K562 (cell line): ENCODE measurements at regions not wholly inside any gene's neighbourhood (a gene's known extent, or its start where the extent isn't known, plus 50 kb on each side); places are given as distances from the start of the nearest gene placed in this dataset.

Source experiments
- BCLAF1 ChIP-seq, 2 experiments: fragments of 450-650 bp in 1 of 2; IDR thresholded peaks; 2 replicates each; pipeline ENCODE4 v1.6.1; 2011 to 2017; ENCODE audit warnings: low read depth in 2 of 2, antibody characterized with exemption in 1 of 2, borderline replicate concordance in 1 of 2, low read length in 1 of 2, mild to moderate bottlenecking in 1 of 2, mixed read lengths in 1 of 2; ENCODE audit not compliant: control insufficient read depth in 1 of 2
- C11orf30 ChIP-seq: fragments of 450-650 bp; IDR thresholded peaks from 2 replicates; pipeline ENCODE4 v1.6.1; 2016; ENCODE audit warnings: low read depth, mild to moderate bottlenecking
- IRF2 ChIP-seq: sonication (generic); formaldehyde crosslinking; IDR thresholded peaks from 2 replicates; pipeline ENCODE4 v1.8.1; 2022; ENCODE audit warnings: mild to moderate bottlenecking, missing genetic modification reagents
- SMAD2 ChIP-seq: fragments of 150-350 bp; IDR thresholded peaks from 2 replicates; pipeline ENCODE4 v1.6.1; 2014; ENCODE audit warnings: low read depth, mild to moderate bottlenecking, low read length
- TAF1 ChIP-seq: IDR thresholded peaks from 2 replicates; pipeline ENCODE4 v1.6.1; 2011; ENCODE audit warnings: mild to moderate bottlenecking, low read length, moderate library complexity; ENCODE audit not compliant: insufficient read depth, control insufficient read depth, severe bottlenecking; ENCODE audit errors: extremely low read depth
- ZKSCAN1 ChIP-seq: fragments of 150-350 bp; IDR thresholded peaks from 2 replicates; pipeline ENCODE4 v1.6.1; 2016; ENCODE audit warnings: low read depth, low read length
- TF ChIP-seq, protein P1 (sequence below), 2 experiments: fragments of 450-650 bp; formaldehyde crosslinking in 1 of 2; IDR thresholded peaks; 2 replicates each; pipeline versions ENCODE4 v1.4.0 to v1.6.1; 2014 to 2020; ENCODE audit warnings: mild to moderate bottlenecking in 2 of 2, borderline replicate concordance in 1 of 2, low read depth in 1 of 2
- TF ChIP-seq, protein P2 (sequence below), 3 experiments: IDR thresholded peaks in 2 of 3; conservative IDR thresholded peaks in 1 of 3; 2 replicates each; pipeline ENCODE4 v1.5.1; 2011 to 2012; ENCODE audit warnings: low read length in 3 of 3, mild to moderate bottlenecking in 3 of 3, control low read depth in 2 of 3, improper control_type of control experiment in 1 of 3, inconsistent platforms in 1 of 3, low read depth in 1 of 3, mixed read lengths in 1 of 3, moderate library complexity in 1 of 3; ENCODE audit not compliant: insufficient read depth in 2 of 3

- TF ChIP-seq, protein P1, sequence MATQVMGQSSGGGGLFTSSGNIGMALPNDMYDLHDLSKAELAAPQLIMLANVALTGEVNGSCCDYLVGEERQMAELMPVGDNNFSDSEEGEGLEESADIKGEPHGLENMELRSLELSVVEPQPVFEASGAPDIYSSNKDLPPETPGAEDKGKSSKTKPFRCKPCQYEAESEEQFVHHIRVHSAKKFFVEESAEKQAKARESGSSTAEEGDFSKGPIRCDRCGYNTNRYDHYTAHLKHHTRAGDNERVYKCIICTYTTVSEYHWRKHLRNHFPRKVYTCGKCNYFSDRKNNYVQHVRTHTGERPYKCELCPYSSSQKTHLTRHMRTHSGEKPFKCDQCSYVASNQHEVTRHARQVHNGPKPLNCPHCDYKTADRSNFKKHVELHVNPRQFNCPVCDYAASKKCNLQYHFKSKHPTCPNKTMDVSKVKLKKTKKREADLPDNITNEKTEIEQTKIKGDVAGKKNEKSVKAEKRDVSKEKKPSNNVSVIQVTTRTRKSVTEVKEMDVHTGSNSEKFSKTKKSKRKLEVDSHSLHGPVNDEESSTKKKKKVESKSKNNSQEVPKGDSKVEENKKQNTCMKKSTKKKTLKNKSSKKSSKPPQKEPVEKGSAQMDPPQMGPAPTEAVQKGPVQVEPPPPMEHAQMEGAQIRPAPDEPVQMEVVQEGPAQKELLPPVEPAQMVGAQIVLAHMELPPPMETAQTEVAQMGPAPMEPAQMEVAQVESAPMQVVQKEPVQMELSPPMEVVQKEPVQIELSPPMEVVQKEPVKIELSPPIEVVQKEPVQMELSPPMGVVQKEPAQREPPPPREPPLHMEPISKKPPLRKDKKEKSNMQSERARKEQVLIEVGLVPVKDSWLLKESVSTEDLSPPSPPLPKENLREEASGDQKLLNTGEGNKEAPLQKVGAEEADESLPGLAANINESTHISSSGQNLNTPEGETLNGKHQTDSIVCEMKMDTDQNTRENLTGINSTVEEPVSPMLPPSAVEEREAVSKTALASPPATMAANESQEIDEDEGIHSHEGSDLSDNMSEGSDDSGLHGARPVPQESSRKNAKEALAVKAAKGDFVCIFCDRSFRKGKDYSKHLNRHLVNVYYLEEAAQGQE (IDR thresholded peaks at IDR 0.05; ENCODE audit: borderline replicate concordance) = no peak
- TF ChIP-seq, protein P1 (CRISPR knock-in tag; IDR thresholded peaks at IDR 0.05; ENCODE audit: low read depth) = no peak
- TF ChIP-seq, protein P2, sequence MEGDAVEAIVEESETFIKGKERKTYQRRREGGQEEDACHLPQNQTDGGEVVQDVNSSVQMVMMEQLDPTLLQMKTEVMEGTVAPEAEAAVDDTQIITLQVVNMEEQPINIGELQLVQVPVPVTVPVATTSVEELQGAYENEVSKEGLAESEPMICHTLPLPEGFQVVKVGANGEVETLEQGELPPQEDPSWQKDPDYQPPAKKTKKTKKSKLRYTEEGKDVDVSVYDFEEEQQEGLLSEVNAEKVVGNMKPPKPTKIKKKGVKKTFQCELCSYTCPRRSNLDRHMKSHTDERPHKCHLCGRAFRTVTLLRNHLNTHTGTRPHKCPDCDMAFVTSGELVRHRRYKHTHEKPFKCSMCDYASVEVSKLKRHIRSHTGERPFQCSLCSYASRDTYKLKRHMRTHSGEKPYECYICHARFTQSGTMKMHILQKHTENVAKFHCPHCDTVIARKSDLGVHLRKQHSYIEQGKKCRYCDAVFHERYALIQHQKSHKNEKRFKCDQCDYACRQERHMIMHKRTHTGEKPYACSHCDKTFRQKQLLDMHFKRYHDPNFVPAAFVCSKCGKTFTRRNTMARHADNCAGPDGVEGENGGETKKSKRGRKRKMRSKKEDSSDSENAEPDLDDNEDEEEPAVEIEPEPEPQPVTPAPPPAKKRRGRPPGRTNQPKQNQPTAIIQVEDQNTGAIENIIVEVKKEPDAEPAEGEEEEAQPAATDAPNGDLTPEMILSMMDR (IDR thresholded peaks at IDR 0.05 in 2 of 3, conservative IDR thresholded peaks at IDR 0.05 in 1 of 3; ENCODE audit: insufficient read depth in 2 of 3, low read depth in 1 of 3, low read length in 3 of 3) = no peak
- TF ChIP-seq IRF2 (CRISPR knock-in tag) (no peak), C11orf30 (no peak), BCLAF1 (IDR thresholded peaks at IDR 0.05; ENCODE audit: borderline replicate concordance in 1 of 2, control insufficient read depth in 1 of 2, low read depth in 2 of 2, low read length in 1 of 2) (no peak), ZKSCAN1 (no peak), SMAD2 (no peak), TAF1 (no peak)
Observed at GRCh38 chr7:51680594-51681399, 364.2 kb upstream of the COBL start.
